Liver (tissue), 8 donors: ENCODE measurements at regions not wholly inside any gene's neighbourhood (a gene's known extent, or its start where the extent isn't known, plus 50 kb on each side); places are given as distances from the start of the nearest gene placed in this dataset.

Experiments
- DNase-seq: peaks from one replicate; pipeline ENCODE4 v3.0.0-alpha.2; 2017; ENCODE audit warnings: low spot score
- H3K27ac ChIP-seq, 2 donors: one replicate each; pipeline ENCODE4 v1.7.0; 2013; ENCODE audit warnings: inconsistent platforms in 2 of 2, low read length in 2 of 2, control low read depth in 1 of 2, low read depth in 1 of 2, mild to moderate bottlenecking in 1 of 2
- H3K27me3 ChIP-seq, 4 donors: one replicate each; pipeline versions ENCODE4 v1.6.1 to v1.7.0; 2013; ENCODE audit warnings: low read length in 3 of 4, inconsistent platforms in 1 of 4, mild to moderate bottlenecking in 1 of 4, moderate library complexity in 1 of 4; ENCODE audit not compliant: control insufficient read depth in 4 of 4, insufficient read depth in 4 of 4
- H3K36me3 ChIP-seq, 4 donors: one replicate each; pipeline versions ENCODE4 v1.6.1 to v1.7.0; 2013; ENCODE audit warnings: low read length in 3 of 4, mild to moderate bottlenecking in 3 of 4, low read depth in 1 of 4, moderate library complexity in 1 of 4; ENCODE audit not compliant: control insufficient read depth in 4 of 4, insufficient read depth in 3 of 4
- H3K4me1 ChIP-seq, 4 donors: one replicate each; pipeline versions ENCODE4 v1.6.1 to v1.7.0; 2013; ENCODE audit warnings: low read length in 3 of 4, mild to moderate bottlenecking in 3 of 4, moderate library complexity in 1 of 4; ENCODE audit not compliant: control insufficient read depth in 4 of 4, insufficient read depth in 4 of 4
- H3K4me3 ChIP-seq, 3 donors: one replicate each; pipeline versions ENCODE4 v1.6.1 to v1.7.0; 2013; ENCODE audit warnings: low read length in 3 of 3, control low read depth in 1 of 3, low read depth in 1 of 3, mild to moderate bottlenecking in 1 of 3
- H3K9ac ChIP-seq, 2 donors: one replicate each; pipeline ENCODE4 v1.7.0; 2013; ENCODE audit warnings: low read length in 2 of 2, mild to moderate bottlenecking in 2 of 2, moderate library complexity in 2 of 2, control low read depth in 1 of 2, low read depth in 1 of 2
- H3K9me3 ChIP-seq, 4 donors: one replicate each; pipeline versions ENCODE4 v1.6.1 to v1.7.0; 2013; ENCODE audit warnings: low read length in 3 of 4; ENCODE audit not compliant: control insufficient read depth in 4 of 4
- EGR1 ChIP-seq, 2 donors: IDR thresholded peaks; 2 replicates each; pipeline ENCODE4 v1.6.1; 2016 to 2018; ENCODE audit warnings: antibody characterized with exemption in 2 of 2, low read depth in 2 of 2
- FOXA1 ChIP-seq: IDR thresholded peaks from 2 replicates; pipeline ENCODE4 v1.6.1; 2016; ENCODE audit warnings: antibody characterized with exemption
- FOXA2 ChIP-seq: IDR thresholded peaks from 2 replicates; pipeline ENCODE4 v1.6.1; 2016; ENCODE audit warnings: antibody characterized with exemption
- GABPA ChIP-seq, 2 donors: IDR thresholded peaks in 1 of 2; conservative IDR thresholded peaks in 1 of 2; 2 replicates each; pipeline ENCODE4 v1.6.1; 2016; ENCODE audit warnings: antibody characterized with exemption in 2 of 2, mild to moderate bottlenecking in 1 of 2, moderate library complexity in 1 of 2
- HNF4A ChIP-seq, 2 donors: conservative IDR thresholded peaks; 2 replicates each; pipeline ENCODE4 v1.6.1; 2016; ENCODE audit warnings: antibody characterized with exemption in 2 of 2, mild to moderate bottlenecking in 2 of 2
- HNF4G ChIP-seq: IDR thresholded peaks from 2 replicates; pipeline ENCODE4 v1.6.1; 2016; ENCODE audit warnings: antibody characterized with exemption
- JUND ChIP-seq, 2 donors: IDR thresholded peaks; 2 replicates each; pipeline ENCODE4 v1.6.1; 2016; ENCODE audit warnings: antibody characterized with exemption in 2 of 2
- NR2F2 ChIP-seq: IDR thresholded peaks from 2 replicates; pipeline ENCODE4 v1.6.1; 2016; ENCODE audit warnings: antibody characterized with exemption
- RAD21 ChIP-seq, 2 donors: IDR thresholded peaks; 2 replicates each; pipeline ENCODE4 v1.6.1; 2016; ENCODE audit warnings: antibody characterized with exemption in 2 of 2, mild to moderate bottlenecking in 2 of 2
- RXRA ChIP-seq, 2 donors: IDR thresholded peaks; 2 replicates each; pipeline ENCODE4 v1.6.1; 2017 to 2018; ENCODE audit warnings: antibody characterized with exemption in 2 of 2, mild to moderate bottlenecking in 1 of 2
- SP1 ChIP-seq: IDR thresholded peaks from 2 replicates; pipeline ENCODE4 v1.6.1; 2018; ENCODE audit warnings: antibody characterized with exemption, mild to moderate bottlenecking
- TAF1 ChIP-seq: conservative IDR thresholded peaks from 2 replicates; pipeline ENCODE4 v1.6.1; 2016; ENCODE audit warnings: antibody characterized with exemption, mild to moderate bottlenecking
- YY1 ChIP-seq: IDR thresholded peaks from 2 replicates; pipeline ENCODE4 v1.6.1; 2016; ENCODE audit warnings: antibody characterized with exemption, mild to moderate bottlenecking
- WGBS: extraction: QIAGEN DNeasy Blood & Tissue Kit; methylation state at CpG from one replicate; pipeline ENCODE4 v1.1.7; 2013; 5-methylcytosine and 5-hydroxymethylcytosine counted together
- TF ChIP-seq, protein P1 (sequence below): IDR thresholded peaks from 2 replicates; pipeline ENCODE4 v1.6.1; 2016; ENCODE audit warnings: antibody characterized with exemption, mild to moderate bottlenecking
- TF ChIP-seq, protein P2 (sequence below): IDR thresholded peaks from 2 replicates; pipeline ENCODE4 v1.6.1; 2016; ENCODE audit warnings: antibody characterized with exemption
- TF ChIP-seq, protein P3 (sequence below): IDR thresholded peaks from 2 replicates; pipeline ENCODE4 v1.6.1; 2016; ENCODE audit warnings: antibody characterized with exemption
- TF ChIP-seq, protein P4 (sequence below): fragments of 150-350 bp; IDR thresholded peaks from 2 replicates; pipeline ENCODE4 v1.5.1; 2017; ENCODE audit warnings: improper control_type of control experiment, low read depth, low read length; ENCODE audit not compliant: missing input control
- TF ChIP-seq, protein P5 (sequence below): IDR thresholded peaks from 2 replicates; pipeline ENCODE4 v1.6.1; 2016; ENCODE audit warnings: antibody characterized with exemption
- donor health status: healthy.
- donor health status: healthy.
- donor health status: healthy.
- donor health status: healthy.
- donor health status: healthy.

DNA sequence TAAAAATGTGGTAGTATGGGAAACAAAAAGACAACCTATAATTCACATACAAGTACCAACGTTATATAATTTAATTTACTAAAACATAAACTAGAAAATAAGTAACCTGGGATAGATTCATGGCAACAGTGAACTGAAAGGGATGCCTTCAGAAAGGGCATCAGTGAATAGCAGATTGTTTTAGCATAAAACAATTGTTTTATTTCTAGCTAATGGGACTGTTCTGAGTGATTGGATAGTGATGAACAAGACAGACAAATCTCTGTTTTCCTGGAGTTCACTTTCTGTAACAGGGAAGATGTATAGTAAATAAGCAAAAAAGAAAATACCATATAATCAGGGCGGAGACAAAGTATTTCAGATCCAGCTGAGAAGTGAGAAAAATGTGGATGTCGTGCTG is 379.1 kb upstream of the SPOCK3 start:
- H3K27me3 ChIP-seq: no peaks in the 10 kb centered on the region
- H3K9me3 ChIP-seq: no peaks in the 10 kb centered on the region
- H3K27ac ChIP-seq: no peak overlapping the region
- TF ChIP-seq NR2F2 (no peak), HNF4A (conservative IDR thresholded peaks at IDR 0.05) (no peak), FOXA1 (no peak), FOXA2 (no peak), RAD21 (IDR thresholded peaks at IDR 0.05) (no peak), HNF4G (no peak), GABPA (IDR thresholded peaks at IDR 0.05 in 1 of 2, conservative IDR thresholded peaks at IDR 0.05 in 1 of 2) (no peak), JUND (IDR thresholded peaks at IDR 0.05) (no peak), RXRA (IDR thresholded peaks at IDR 0.05) (no peak), EGR1 (IDR thresholded peaks at IDR 0.05; ENCODE audit: low read depth in 2 of 2) (no peak), TAF1 (no peak)
- TF ChIP-seq, protein P1, sequence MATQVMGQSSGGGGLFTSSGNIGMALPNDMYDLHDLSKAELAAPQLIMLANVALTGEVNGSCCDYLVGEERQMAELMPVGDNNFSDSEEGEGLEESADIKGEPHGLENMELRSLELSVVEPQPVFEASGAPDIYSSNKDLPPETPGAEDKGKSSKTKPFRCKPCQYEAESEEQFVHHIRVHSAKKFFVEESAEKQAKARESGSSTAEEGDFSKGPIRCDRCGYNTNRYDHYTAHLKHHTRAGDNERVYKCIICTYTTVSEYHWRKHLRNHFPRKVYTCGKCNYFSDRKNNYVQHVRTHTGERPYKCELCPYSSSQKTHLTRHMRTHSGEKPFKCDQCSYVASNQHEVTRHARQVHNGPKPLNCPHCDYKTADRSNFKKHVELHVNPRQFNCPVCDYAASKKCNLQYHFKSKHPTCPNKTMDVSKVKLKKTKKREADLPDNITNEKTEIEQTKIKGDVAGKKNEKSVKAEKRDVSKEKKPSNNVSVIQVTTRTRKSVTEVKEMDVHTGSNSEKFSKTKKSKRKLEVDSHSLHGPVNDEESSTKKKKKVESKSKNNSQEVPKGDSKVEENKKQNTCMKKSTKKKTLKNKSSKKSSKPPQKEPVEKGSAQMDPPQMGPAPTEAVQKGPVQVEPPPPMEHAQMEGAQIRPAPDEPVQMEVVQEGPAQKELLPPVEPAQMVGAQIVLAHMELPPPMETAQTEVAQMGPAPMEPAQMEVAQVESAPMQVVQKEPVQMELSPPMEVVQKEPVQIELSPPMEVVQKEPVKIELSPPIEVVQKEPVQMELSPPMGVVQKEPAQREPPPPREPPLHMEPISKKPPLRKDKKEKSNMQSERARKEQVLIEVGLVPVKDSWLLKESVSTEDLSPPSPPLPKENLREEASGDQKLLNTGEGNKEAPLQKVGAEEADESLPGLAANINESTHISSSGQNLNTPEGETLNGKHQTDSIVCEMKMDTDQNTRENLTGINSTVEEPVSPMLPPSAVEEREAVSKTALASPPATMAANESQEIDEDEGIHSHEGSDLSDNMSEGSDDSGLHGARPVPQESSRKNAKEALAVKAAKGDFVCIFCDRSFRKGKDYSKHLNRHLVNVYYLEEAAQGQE: no peak
- TF ChIP-seq, protein P2, sequence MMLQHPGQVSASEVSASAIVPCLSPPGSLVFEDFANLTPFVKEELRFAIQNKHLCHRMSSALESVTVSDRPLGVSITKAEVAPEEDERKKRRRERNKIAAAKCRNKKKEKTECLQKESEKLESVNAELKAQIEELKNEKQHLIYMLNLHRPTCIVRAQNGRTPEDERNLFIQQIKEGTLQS: no peak
- TF ChIP-seq, protein P3, sequence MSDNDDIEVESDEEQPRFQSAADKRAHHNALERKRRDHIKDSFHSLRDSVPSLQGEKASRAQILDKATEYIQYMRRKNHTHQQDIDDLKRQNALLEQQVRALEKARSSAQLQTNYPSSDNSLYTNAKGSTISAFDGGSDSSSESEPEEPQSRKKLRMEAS: no peak
- TF ChIP-seq, protein P4, sequence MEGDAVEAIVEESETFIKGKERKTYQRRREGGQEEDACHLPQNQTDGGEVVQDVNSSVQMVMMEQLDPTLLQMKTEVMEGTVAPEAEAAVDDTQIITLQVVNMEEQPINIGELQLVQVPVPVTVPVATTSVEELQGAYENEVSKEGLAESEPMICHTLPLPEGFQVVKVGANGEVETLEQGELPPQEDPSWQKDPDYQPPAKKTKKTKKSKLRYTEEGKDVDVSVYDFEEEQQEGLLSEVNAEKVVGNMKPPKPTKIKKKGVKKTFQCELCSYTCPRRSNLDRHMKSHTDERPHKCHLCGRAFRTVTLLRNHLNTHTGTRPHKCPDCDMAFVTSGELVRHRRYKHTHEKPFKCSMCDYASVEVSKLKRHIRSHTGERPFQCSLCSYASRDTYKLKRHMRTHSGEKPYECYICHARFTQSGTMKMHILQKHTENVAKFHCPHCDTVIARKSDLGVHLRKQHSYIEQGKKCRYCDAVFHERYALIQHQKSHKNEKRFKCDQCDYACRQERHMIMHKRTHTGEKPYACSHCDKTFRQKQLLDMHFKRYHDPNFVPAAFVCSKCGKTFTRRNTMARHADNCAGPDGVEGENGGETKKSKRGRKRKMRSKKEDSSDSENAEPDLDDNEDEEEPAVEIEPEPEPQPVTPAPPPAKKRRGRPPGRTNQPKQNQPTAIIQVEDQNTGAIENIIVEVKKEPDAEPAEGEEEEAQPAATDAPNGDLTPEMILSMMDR: no peak
- TF ChIP-seq, protein P5, sequence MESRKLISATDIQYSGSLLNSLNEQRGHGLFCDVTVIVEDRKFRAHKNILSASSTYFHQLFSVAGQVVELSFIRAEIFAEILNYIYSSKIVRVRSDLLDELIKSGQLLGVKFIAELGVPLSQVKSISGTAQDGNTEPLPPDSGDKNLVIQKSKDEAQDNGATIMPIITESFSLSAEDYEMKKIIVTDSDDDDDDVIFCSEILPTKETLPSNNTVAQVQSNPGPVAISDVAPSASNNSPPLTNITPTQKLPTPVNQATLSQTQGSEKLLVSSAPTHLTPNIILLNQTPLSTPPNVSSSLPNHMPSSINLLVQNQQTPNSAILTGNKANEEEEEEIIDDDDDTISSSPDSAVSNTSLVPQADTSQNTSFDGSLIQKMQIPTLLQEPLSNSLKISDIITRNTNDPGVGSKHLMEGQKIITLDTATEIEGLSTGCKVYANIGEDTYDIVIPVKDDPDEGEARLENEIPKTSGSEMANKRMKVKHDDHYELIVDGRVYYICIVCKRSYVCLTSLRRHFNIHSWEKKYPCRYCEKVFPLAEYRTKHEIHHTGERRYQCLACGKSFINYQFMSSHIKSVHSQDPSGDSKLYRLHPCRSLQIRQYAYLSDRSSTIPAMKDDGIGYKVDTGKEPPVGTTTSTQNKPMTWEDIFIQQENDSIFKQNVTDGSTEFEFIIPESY: no peak
- no peak overlapping the region for H3K9ac ChIP-seq
- WGBS: 60% methylated on average over 3 of the region's 3 CpGs
- no peak for DNase-seq
- H3K4me1 ChIP-seq: no peaks in the 10 kb centered on the region
- no peak overlapping the region for H3K4me3 ChIP-seq
- H3K36me3 ChIP-seq: no peaks in the 10 kb centered on the region

DNA sequence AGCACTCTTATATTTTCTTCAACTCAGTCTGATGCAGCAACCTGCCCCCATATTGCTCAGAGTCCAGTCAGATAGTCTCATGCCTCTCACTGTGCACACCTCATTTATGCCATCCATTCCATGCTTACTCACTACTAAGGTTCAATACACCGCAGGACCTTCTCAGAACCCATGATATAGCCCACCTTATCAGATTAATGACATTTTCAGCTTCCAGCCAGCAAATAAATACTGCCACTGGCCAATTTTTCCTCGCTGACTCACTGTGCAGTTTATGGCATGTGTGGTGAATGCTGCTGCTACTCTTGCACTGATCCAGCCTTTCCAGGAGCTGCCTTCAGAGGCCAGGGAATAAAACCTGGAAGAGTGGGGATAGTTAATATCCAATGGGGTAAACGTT is 380.6 kb upstream of the SPOCK3 start:
- H3K27me3 ChIP-seq: no peaks in the 10 kb centered on the region
- no peak overlapping the region for H3K9ac ChIP-seq
- no peak for DNase-seq
- H3K4me1 ChIP-seq: no peaks in the 10 kb centered on the region
- H3K4me3 ChIP-seq: no peak overlapping the region
- no peaks in the 10 kb centered on the region for H3K36me3 ChIP-seq
- no peaks in the 10 kb centered on the region for H3K9me3 ChIP-seq
- 17% methylated on average over 3 of the region's 3 CpGs for WGBS
- no peak overlapping the region for H3K27ac ChIP-seq
- TF ChIP-seq RXRA (IDR thresholded peaks at IDR 0.05) (no peak), SP1 (no peak), FOXA2 (no peak), RAD21 (IDR thresholded peaks at IDR 0.05) (no peak), FOXA1 (no peak), YY1 (no peak), HNF4A (conservative IDR thresholded peaks at IDR 0.05) (no peak)
- TF ChIP-seq, protein P3: no peak
- TF ChIP-seq, protein P1: no peak
- TF ChIP-seq, protein P2: no peak
- TF ChIP-seq, protein P4: no peak
